Spleen (tissue), 11 donors: ENCODE measurements at regions not wholly inside any gene's neighbourhood (a gene's known extent, or its start where the extent isn't known, plus 50 kb on each side); places are given as distances from the start of the nearest gene placed in this dataset.
A peak's percentile ranks its signal among the peaks of the same experiment; 100 is the strongest.
"Not testable (repeated sequence)": the region's sequence is repeated elsewhere in the genome, so short reads cannot be mapped to it uniquely, and the experiment has no call there.

ENCODE experiments used
- DNase-seq: peaks from one replicate; pipeline ENCODE4 v3.0.0-alpha.2; 2020
- H3K27ac ChIP-seq, 8 donors: fragments of 200-600 bp; sonication (generic) in 7 of 8; 1 replicate in 4 of 8; 2 replicates in 4 of 8; pipeline versions ENCODE4 v1.5.0 to v1.8.0; 2016 to 2021; ENCODE audit warnings: inconsistent platforms in 4 of 8, mild to moderate bottlenecking in 4 of 8, moderate library complexity in 1 of 8
- H3K27me3 ChIP-seq, 7 donors: fragments of 200-600 bp; sonication (generic) in 6 of 7; replicated peaks in 1 of 7; 1 replicate in 4 of 7; 2 replicates in 3 of 7; pipeline versions ENCODE4 v1.5.0 to v1.8.0; 2016 to 2021; ENCODE audit warnings: inconsistent platforms in 3 of 7, mild to moderate bottlenecking in 1 of 7
- H3K36me3 ChIP-seq, 6 donors: fragments of 200-600 bp; sonication (generic) in 5 of 6; 1 replicate in 4 of 6; 2 replicates in 2 of 6; pipeline versions ENCODE4 v1.5.0 to v1.8.0; 2016 to 2021; ENCODE audit warnings: inconsistent platforms in 2 of 6
- H3K4me1 ChIP-seq, 6 donors: fragments of 200-600 bp; sonication (generic) in 5 of 6; 1 replicate in 3 of 6; 2 replicates in 3 of 6; pipeline versions ENCODE4 v1.5.0 to v1.8.0; 2016 to 2021; ENCODE audit warnings: inconsistent platforms in 3 of 6
- H3K4me3 ChIP-seq, 8 donors: fragments of 200-600 bp; sonication (generic) in 7 of 8; 1 replicate in 4 of 8; 2 replicates in 4 of 8; pipeline versions ENCODE4 v1.5.0 to v1.8.0; 2016 to 2021; ENCODE audit warnings: inconsistent platforms in 4 of 8, mild to moderate bottlenecking in 4 of 8, moderate library complexity in 2 of 8
- H3K9me3 ChIP-seq, 8 donors: fragments of 200-600 bp; sonication (generic) in 7 of 8; 1 replicate in 4 of 8; 2 replicates in 4 of 8; pipeline versions ENCODE4 v1.5.0 to v1.8.0; 2016 to 2021; ENCODE audit warnings: inconsistent platforms in 4 of 8
- POLR2A ChIP-seq, 3 donors: fragments of 450-650 bp; IDR thresholded peaks; one replicate each; pipeline ENCODE4 v1.5.1; 2017; ENCODE audit warnings: antibody characterized with exemption in 3 of 3, mild to moderate bottlenecking in 1 of 3
- POLR2AphosphoS5 ChIP-seq, 3 donors: sonication (generic); formaldehyde crosslinking; IDR thresholded peaks; one replicate each; pipeline ENCODE4 v1.5.1; 2017; ENCODE audit warnings: antibody characterized with exemption in 3 of 3
- WGBS, 5 donors: extraction: QIAGEN DNeasy Blood & Tissue Kit in 3 of 5; methylation state at CpG; one replicate each; pipeline versions ENCODE4 v1.1.5 to v1.1.7; 2013 to 2018; 5-methylcytosine and 5-hydroxymethylcytosine counted together
- intact Hi-C: fragments of 100-400 bp; cut with DNase I; formaldehyde crosslinking; loops from one replicate; pipeline ENCODE4 v1.15.0; 2023; ENCODE audit warnings: low total_unique reads
- TF ChIP-seq, protein P1 (sequence below), 11 experiments: fragments of 200-600 bp in 7 of 11; fragments of 450-650 bp in 4 of 11; sonication (generic) in 4 of 11; IDR thresholded peaks in 8 of 11; conservative IDR thresholded peaks in 3 of 11; 1 replicate in 7 of 11; 2 replicates in 4 of 11; pipeline versions ENCODE4 v1.4.0 to v1.8.0; 2016 to 2021; ENCODE audit warnings: antibody characterized with exemption in 11 of 11, inconsistent platforms in 4 of 11, mild to moderate bottlenecking in 1 of 11
- donor health status: healthy with polysubstance abuse.
- donor health status: DM: no; HTN: no; CAD: no; lungs with moderate emphysema.
- donor health status: DM: no; HTN: no; CAD: no.
- donor health status: Bipolar disorder and iron deficiency.
- donor health status: healthy.
- donor health status: DM: no; HTN: no; CAD: no.
- donor health status: DM: yes; HTN: yes; CAD: no.

DNA sequence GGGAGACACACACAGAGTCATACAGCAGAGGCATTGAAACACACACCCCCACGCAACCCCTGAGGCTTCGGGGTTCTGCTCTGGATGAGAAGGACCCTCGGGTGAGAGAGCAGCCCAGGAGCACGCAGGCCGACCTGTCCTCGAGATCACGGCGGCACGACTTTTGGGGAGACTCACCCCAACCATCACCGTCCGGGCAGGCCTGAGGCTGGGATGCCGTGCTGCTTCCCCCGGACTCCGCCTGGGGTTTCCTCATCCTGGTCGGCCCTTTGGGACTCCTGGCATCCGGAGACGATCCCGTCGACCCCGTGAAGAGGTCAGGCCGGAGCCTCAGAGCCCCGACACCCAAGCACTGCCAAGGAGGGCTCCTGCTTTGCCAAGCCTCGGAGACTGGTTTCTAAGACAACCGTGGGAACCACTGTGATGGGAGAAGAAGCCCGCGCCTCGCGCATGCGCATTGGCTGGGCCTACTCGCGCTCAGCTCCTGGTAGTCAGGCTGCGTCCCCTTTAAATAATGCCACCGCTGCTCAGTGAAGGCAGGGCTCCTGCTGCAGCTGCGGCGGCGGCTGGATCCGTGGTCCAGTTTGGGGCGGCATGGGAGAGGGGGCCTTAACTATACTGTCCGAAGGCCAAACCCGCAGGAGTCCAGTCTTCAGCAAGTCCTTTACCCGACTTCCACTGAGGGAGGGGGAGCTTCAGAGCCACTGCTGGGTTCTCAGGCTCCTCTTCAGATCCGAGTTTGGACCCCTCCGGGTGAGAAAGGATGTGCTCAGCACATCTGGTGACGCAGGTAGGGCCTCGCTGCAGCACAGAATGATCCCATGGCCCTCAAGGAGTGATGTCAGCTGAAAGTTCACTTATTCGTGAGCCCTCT, 171.4 kb upstream of the ZNF337 start:
- H3K36me3 ChIP-seq, result no peaks in the 10 kb centered on the region
- peak overlapping the region in 7 of 8 donors; percentile 7 to 68 (median 32) for H3K4me3 ChIP-seq
- peak; percentile 86 for DNase-seq

DNA sequence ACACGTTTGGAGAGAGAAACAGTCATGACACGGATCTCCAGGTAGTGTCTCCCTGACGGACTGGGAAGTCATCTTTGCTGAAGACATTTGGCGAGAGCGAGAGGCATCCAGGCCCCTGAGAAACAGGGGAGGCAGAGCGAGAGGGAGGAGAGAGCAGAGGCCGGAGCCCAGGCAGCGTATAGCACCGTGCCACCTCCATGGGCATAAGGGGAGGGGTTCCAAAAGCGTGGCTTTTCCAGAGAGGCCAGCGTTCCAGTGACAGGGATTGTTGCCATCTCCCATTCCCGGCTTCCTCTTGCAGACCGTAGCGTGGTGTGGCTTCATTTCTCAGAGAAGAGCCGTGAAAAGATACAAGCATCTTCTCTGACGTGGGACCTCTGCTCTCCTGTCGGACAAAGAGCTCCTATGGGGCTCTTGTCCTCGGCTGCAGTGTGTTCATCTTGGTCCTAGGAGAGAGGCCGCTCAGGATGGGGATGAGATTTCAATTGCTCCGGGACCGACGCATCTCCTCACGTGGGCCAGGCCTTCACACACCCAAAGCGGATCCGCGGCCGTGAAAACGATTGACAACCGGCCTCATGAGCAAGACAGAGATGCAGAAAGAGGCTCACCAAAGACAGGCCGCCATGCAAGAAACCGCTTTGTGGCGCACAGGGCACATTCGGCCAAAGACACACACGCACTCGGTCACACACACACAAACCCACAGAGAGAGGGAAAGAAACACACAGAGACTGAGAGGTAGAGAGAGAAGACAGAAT, 170.5 kb upstream of the ZNF337 start:
- H3K4me3 ChIP-seq, result peak overlapping the region in 1 of 8 donors; percentile 68
- DNase-seq, H3K9me3 ChIP-seq, intact Hi-C loops, H3K36me3 ChIP-seq, H3K27ac ChIP-seq: not testable (repeated sequence)
- H3K27me3 ChIP-seq, result peaks cover 0 to 73% (median 12%) of the 10 kb centered on the region in 7 donors
- H3K4me1 ChIP-seq, result peaks cover under 1 to 59% (median 36%) of the 10 kb centered on the region in 6 donors
- WGBS, 5 donors, result 84 to 90% (median 87%) methylated on average over 35 of the region's 35 CpGs

More for the DNA sequence above, 171.4 kb upstream of the ZNF337 start:
- Histone ChIP-seq H3K27me3 (peaks cover 0 to 65% (median 12%) of the 10 kb centered on the region in 7 donors), H3K4me1 (peaks cover 0 to 51% (median 28%) of the 10 kb centered on the region in 6 donors), H3K27ac (no peak overlapping the region), H3K9me3 (no peaks in the 10 kb centered on the region)
- TF ChIP-seq POLR2A (IDR thresholded peaks at IDR 0.05) (no peak), POLR2AphosphoS5 (IDR thresholded peaks at IDR 0.05) (peak in 1 of 3 donors; percentile 44)
- TF ChIP-seq, protein P1, sequence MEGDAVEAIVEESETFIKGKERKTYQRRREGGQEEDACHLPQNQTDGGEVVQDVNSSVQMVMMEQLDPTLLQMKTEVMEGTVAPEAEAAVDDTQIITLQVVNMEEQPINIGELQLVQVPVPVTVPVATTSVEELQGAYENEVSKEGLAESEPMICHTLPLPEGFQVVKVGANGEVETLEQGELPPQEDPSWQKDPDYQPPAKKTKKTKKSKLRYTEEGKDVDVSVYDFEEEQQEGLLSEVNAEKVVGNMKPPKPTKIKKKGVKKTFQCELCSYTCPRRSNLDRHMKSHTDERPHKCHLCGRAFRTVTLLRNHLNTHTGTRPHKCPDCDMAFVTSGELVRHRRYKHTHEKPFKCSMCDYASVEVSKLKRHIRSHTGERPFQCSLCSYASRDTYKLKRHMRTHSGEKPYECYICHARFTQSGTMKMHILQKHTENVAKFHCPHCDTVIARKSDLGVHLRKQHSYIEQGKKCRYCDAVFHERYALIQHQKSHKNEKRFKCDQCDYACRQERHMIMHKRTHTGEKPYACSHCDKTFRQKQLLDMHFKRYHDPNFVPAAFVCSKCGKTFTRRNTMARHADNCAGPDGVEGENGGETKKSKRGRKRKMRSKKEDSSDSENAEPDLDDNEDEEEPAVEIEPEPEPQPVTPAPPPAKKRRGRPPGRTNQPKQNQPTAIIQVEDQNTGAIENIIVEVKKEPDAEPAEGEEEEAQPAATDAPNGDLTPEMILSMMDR (IDR thresholded peaks at IDR 0.05 in 8 of 11, conservative IDR thresholded peaks at IDR 0.05 in 3 of 11), result no peak
- intact Hi-C loops, result no loop called here
- WGBS, 5 donors, result 21 to 34% (median 25%) methylated on average over 21 to 46 of the region's 46 CpGs

DNA sequence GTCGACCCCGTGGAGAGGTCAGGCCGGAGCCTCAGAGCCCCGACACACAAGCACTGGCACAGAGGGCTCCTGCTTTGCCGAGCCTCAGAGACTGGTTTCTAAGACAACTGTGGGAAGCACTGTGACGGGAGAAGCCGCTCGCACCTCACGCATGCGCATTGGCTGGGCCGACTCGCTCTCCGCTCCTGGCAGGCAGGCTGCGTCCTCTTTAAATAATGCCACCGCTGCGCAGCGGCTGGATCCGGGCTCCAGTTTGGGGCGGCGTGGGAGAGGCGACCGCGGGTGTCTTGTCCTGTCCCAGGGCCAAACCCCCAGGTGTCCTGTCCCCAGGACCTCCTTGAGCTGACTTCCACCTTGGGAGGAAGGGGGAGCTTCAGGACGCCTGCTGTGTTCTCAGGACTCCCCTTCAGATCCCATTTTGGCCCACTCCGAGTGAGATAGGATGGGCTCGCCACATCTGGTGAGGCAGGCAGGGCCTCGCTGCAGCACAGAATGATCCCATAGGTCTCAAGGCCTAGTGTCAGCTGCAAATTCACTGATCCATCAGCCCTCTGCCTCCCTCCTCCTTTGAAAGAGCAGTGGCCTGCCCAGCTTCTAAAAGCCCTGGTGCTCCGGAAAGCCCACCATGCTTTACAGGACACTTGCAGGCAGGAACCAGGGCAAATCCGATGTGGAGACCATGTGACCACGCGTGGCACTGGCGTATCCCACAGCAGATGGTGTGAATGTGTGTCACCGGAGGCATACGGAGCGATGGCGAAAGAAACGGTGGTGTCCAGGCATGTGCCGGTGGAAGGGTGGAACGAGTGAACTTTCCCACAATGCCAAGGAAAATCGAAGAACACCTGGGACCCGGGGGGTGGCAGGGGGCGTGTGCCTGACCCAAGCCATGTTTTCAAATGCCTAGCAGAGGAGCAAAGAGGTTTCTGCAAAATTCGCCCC, 169.3 kb upstream of the ZNF337 start:
- Histone ChIP-seq H3K4me3 (peak overlapping the region in 6 of 8 donors; percentile 16 to 62 (median 28)), H3K27me3 (peaks cover 0 to 85% (median 19%) of the 10 kb centered on the region in 7 donors), H3K9me3 (no peaks in the 10 kb centered on the region), H3K4me1 (peaks cover 9 to 71% (median 47%) of the 10 kb centered on the region in 6 donors), H3K36me3 (no peaks in the 10 kb centered on the region), H3K27ac (no peak overlapping the region)
- peak; percentile 87 for DNase-seq
- intact Hi-C loops, result no loop called here
- TF ChIP-seq POLR2A (IDR thresholded peaks at IDR 0.05), result no peak
- TF ChIP-seq, protein P1 (IDR thresholded peaks at IDR 0.05 in 8 of 11, conservative IDR thresholded peaks at IDR 0.05 in 3 of 11), result no peak
- peak in 2 of 3 donors; percentile 13 to 25 for TF ChIP-seq POLR2AphosphoS5 (IDR thresholded peaks at IDR 0.05)
- whole genome bisulfite sequencing, 5 donors, result 26 to 40% (median 28%) methylated on average over 33 to 43 of the region's 43 CpGs

DNA sequence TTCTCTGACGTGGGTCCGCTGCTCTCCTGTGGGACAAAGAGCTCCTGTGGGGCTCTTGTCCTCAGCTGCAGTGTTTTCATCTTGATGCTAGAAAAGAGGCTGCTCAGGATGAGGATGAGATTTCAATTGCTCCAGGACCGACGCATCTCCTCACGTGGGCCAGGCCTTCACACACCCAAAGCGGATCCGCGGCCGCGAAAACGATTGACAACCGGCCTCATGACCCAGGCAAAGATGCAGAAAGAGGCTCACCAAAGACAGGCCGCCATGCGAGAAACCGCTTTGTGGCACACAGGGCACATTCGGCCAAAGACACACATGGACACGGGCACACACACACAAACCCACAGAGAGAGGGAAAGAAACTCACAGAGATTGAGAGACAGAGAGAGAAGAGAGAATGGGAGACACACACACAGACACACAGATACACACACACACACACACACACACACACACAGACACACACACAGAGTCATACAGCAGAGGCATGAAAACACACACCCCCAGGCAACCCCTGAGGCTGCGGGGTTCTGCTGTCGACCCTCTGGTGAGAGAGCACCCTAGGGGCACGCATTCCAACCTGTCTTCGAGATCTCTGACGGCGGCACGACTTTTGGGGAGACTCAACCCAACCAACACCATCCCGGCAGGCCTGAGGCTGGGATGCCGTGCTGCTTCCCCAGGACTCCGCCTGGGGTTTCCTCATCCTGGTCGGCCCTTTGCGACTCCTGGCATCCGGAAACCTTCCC, 168.5 kb upstream of the ZNF337 start:
- H3K9me3 ChIP-seq, H3K36me3 ChIP-seq, H3K27ac ChIP-seq, intact Hi-C loops: not testable (repeated sequence)
- WGBS, 5 donors, result 55 to 81% (median 57%) methylated on average over 20 to 30 of the region's 30 CpGs
- Histone ChIP-seq H3K4me1 (peaks cover 9 to 77% (median 51%) of the 10 kb centered on the region in 6 donors), H3K4me3 (peak overlapping the region in 6 of 8 donors; percentile 16 to 62 (median 28)), H3K27me3 (peaks cover 0 to 93% (median 26%) of the 10 kb centered on the region in 7 donors)
- peak; percentile 74 for DNase-seq
